ENCODE measurements at regions not wholly inside any gene's neighbourhood (a gene's known extent, or its start where the extent isn't known, plus 50 kb on each side); places are given as distances from the start of the nearest gene placed in this dataset.

DNA sequence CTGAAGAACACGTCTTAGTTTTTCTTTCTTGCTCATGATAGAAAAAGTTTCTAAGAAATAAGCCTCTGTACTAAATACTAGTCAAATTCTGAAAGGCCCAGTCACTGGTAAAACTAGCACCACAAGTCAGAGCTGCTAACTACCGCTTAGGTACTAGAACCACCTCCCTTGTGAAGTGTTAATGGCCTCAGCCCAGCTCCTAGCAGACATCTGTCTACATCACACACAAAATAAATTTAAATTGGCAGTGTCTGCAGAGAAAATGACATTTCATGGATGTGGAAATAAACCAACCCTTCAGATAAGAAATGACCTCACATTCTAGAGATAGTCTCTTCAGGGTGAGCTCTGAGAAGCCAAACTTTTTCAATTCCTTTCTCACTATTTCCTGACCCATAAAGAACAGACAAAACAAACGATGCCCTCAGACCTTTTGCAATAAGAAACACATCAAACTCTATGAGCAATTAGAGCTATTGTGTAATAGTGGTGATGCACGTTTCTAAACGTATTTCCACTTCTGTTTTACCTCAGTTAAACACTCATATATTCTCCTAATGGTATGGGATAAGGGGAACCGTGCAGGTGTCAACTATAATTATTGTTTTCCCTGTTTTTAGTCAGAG lies 70.3 kb upstream of the DSG1 start:
- no peak for DNase-seq

DNA sequence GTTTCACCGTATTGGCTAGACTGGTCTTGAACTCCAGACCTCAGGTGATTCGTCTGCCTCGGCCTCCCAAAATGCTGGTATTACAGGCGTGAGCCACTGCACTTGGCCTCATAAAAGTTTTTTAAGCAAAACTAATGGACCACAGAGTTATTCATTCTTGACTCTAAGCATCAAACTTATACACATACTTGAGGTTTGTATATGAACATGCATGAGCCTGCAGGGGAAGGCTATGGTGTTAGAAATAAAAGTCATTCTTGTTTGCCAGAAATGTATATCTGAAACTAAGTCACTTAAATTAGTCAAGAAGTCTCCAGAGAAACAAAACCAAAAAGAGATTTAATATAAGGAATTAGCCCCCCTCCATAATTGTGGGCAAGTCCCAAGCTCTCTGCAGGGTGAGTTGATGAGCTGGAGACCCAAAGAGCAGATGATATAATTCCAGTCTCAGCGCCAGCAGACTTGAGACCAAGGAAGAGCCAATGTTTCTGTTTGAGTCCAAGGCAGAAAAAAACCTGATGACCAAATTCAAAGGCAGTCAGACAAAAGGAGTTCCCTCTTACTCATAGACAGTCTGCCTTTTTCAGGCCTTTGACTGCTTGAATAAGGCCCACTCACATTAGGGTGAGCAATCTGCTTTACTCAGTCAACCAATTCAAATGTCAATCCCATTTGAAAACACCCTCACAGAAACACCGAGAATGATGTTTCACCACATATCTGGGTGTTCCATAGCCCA lies 69.0 kb upstream of the DSG1 start:
- no peak for DNase-seq

DNA sequence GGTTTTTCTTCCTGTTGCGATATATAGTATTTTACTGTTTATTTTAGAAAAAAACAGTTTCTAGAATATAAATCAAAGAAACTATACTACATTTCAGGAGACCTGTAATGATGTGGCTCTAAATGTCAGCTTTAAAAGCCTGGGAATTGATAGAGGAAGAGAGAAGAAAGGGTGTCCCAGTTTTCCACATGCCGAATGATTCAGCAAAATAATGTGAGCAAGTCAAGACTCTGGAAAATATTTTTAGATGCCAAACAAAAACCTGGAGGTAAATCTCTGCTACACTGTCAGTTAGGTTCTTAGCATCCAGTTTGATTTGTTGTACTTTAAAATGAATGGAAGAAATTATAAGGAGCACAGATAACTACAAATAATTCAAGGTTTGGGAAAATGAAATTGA lies 67.1 kb upstream of the DSG1 start:
- DNase-seq = no peak

DNA sequence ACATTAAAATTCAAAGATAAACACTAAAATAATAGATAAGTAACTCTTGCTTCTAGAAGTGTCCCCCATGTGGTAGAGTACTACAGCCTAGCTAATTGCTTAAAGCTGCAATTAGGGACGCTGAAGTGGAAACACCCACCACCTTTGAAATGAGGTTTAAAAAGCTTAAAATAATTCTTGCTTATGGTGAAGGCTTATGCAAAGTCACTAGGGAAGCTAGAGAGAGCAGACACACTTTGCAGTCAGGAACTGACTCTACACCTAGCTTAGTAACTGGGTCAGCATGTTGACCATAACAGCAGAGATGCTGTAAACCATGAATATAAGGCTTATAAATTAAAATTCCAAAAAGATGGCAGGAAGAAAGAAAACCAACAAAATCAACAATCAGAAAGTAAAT lies 65.4 kb upstream of the DSG1 start:
- no peak for DNase-seq

DNA sequence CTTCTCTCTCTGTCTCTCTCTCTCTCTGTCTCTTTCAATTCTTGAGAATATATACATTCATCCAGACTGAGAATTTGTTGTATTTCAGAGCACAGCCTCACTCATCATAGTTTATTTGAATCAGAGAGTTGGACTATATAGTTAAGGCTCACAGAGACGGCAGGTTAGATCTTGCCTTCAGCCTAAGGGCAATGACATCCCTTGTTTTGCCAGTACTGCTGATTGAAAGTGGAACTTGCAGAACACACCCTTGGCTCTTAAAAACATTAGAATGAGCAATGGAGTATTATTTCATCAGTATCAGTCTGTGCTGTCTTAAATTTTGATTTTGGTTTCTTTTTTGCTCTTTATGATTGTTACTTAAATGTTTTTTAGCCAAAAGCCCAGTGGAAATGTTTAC lies 62.0 kb upstream of the DSG1 start:
- no peak for DNase-seq

DNA sequence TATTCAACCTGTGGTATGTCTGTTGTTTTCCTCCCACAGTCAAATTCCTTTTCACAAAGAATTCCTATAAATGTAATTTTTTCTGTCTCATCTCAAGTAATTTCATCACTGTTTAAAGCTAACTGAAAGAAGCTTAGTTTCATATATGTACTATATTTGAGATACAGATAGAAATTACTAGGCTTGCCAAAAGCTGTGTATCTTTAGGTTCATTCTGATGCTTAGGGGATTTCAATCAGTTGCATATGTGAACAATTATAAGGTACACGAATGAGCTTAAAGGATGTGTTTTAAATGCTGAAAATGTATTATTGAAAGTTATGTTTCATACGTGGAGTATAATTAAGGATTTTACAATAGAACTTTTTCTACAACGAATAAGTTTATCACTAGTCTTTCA lies 59.2 kb upstream of the DSG1 start:
- DNase-seq = no peak

DNA sequence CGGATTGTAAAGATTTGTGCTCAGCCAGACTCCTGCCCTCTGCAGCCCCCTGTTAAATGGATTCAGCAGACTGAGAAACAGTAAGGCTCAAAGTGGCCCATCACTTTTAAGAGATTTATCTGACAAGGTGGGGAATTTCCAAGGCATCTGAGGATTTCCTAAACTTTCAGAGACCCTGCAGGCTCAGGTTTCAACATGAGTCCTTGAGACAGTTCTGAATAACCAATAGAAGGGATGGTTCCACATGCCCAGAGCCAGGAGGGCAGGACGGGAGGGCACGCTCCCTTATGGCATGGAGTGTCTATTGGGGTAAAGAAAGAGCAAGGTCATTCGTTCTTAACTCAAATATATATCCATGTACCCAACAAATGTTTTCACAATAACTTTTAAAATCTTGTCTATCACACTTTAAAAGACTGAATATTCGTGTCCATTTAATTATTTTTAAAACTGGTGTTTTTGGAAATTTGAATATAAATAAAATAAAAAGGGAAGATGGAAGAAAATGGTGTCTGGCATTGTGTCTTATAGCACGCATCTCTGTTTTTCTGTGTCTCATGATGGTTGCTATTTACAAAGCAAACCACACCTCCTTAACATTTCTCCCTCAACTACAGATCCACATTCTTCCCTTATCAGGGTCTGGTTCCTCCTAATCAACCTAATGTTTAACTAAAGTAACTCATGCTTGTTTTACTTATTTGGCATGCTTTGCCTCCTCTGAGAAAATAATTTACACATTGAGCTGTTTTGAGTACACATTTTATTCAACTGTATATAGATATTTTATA lies 56.0 kb upstream of the DSG1 start:
- DNase-seq = no peak

DNA sequence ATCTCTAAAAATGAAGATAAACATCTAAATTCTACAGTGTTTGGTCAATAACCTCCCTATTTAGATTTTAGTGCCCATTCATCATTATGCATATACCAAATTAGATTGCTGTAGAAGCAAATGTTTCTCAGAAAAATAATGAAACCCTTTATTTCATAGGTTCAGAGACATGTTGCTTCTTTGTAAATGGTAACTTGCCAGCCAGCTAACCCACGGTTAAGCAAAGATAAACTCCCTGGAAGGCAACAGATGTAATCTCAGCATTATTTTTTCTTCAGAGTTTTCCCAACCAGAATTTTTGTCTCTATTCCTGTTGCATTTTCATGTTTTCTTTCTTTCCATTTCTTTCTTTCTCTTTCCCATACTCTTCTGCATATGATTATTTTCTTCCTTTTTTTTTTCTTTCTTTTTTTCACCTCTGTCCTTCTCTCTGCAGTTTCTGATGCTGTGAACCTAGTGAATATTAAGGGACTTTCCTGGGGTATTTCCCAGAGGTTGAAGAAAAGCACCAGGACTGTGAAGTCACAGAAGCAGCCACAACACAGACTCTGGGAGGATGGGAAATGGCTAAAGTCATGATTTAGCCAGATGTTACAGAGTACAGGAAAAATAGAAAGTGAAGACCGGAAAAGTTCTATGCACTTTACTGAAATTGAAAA lies 50.0 kb upstream of the DSG1 start:
- no peak for DNase-seq
